ENCODE measurements at regions not wholly inside any gene's neighbourhood (a gene's known extent, or its start where the extent isn't known, plus 50 kb on each side); places are given as distances from the start of the nearest gene placed in this dataset.

- TF ChIP-seq GATA3 (IDR thresholded peaks at IDR 0.05; ENCODE audit: low read depth, low read length) (no peak), GATA2 (IDR thresholded peaks at IDR 0.05; ENCODE audit: low read depth, low read length) (no peak)
Observed at GRCh38 chr9:84556556-84556955, 113.0 kb upstream of the NTRK2 start.
